Epithelial cell of esophagus (primary cell): ENCODE measurements at regions not wholly inside any gene's neighbourhood (a gene's known extent, or its start where the extent isn't known, plus 50 kb on each side); places are given as distances from the start of the nearest gene placed in this dataset.

Experiments used
- DNase-seq: peaks from one replicate; pipeline ENCODE4 v3.0.0; 2010; ENCODE audit warnings: low read depth
- H3K4me3 ChIP-seq: 2 replicates; pipeline ENCODE4 v1.5.1; 2011; ENCODE audit warnings: mild to moderate bottlenecking, low read length, control low read depth
- CTCF ChIP-seq: IDR thresholded peaks from 2 replicates; pipeline ENCODE4 v1.5.1; 2011; ENCODE audit warnings: low read depth, mild to moderate bottlenecking, low read length, control low read depth, inconsistent platforms; ENCODE audit not compliant: insufficient read depth; ENCODE audit errors: missing control alignments

GRCh38 chr18:41396861-41397260, 558.2 kb upstream of the PIK3C3 start:
- H3K4me3 ChIP-seq: no peak overlapping the region
- TF ChIP-seq CTCF: no peak
- peak; percentile 67 for DNase-seq

- TF ChIP-seq CTCF: peak; percentile 0
- no peak overlapping the region for H3K4me3 ChIP-seq
- DNase-seq: no peak
Observed at GRCh38 chr18:41396211-41396610, 558.8 kb upstream of the PIK3C3 start.

GRCh38 chr18:41395695-41396094, 559.3 kb upstream of the PIK3C3 start:
- H3K4me3 ChIP-seq: no peak overlapping the region
- peak; percentile 28 for DNase-seq
- peak; percentile 4 for TF ChIP-seq CTCF

GRCh38 chr18:41391616-41392595, 563.1 kb upstream of the PIK3C3 start:
- peak overlapping the region; percentile 19 for H3K4me3 ChIP-seq
- peak; percentile 68 for DNase-seq
- TF ChIP-seq CTCF: peak; percentile 83

GRCh38 chr18:41390309-41390708, 564.7 kb upstream of the PIK3C3 start:
- TF ChIP-seq CTCF: no peak
- H3K4me3 ChIP-seq: no peak overlapping the region
- DNase-seq: no peak

- peak; percentile 59 for TF ChIP-seq CTCF
- DNase-seq: peak; percentile 68
- H3K4me3 ChIP-seq: no peak overlapping the region
Observed at GRCh38 chr18:41378598-41378997, 576.4 kb upstream of the PIK3C3 start.
